Dendritic cell treated with granulocyte-macrophage colony-stimulating factor and Interleukin-4, amounts not matched to agents 40 ng/mL and 50 ng/mL, for 4 days (primary cell): ENCODE measurements at regions not wholly inside any gene's neighbourhood (a gene's known extent, or its start where the extent isn't known, plus 50 kb on each side); places are given as distances from the start of the nearest gene placed in this dataset.

ENCODE experiments used
- H3K27ac Mint-ChIP-seq: one replicate; pipeline ENCODE4 v1.8.0; 2022; ENCODE audit warnings: mild to moderate bottlenecking, mixed read lengths
- H3K27me3 Mint-ChIP-seq: one replicate; pipeline ENCODE4 v1.8.0; 2022; ENCODE audit warnings: mild to moderate bottlenecking, mixed read lengths
- H3K36me3 Mint-ChIP-seq: one replicate; pipeline ENCODE4 v1.8.0; 2022; ENCODE audit warnings: low read depth, mixed read lengths
- H3K4me1 Mint-ChIP-seq: one replicate; pipeline ENCODE4 v1.8.0; 2022; ENCODE audit warnings: low read depth, mixed read lengths
- H3K4me3 Mint-ChIP-seq: one replicate; pipeline ENCODE4 v1.8.0; 2022; ENCODE audit warnings: mild to moderate bottlenecking, moderate library complexity, mixed read lengths
- H3K9me3 Mint-ChIP-seq: one replicate; pipeline ENCODE4 v1.8.0; 2022; ENCODE audit warnings: mixed read lengths
- intact Hi-C: fragments of 100-400 bp; cut with micrococcal nuclease; formaldehyde crosslinking; loops from one replicate; pipeline ENCODE4 v1.15.0; 2022

GRCh38 chr12:16884056-16884455, 278.1 kb upstream of the LMO3 start:
- Mint-ChIP-seq H3K9me3 (peaks cover 19% of the 10 kb centered on the region), H3K36me3 (no peaks in the 10 kb centered on the region), H3K27me3 (peaks cover 1% of the 10 kb centered on the region), H3K4me3 (no peak overlapping the region), H3K4me1 (no peaks in the 10 kb centered on the region), H3K27ac (no peak overlapping the region)
- intact Hi-C loops = no loop called here

- Mint-ChIP-seq H3K36me3 (no peaks in the 10 kb centered on the region), H3K27me3 (peaks cover 1% of the 10 kb centered on the region), H3K9me3 (no peaks in the 10 kb centered on the region), H3K27ac (no peak overlapping the region), H3K4me1 (no peaks in the 10 kb centered on the region), H3K4me3 (no peak overlapping the region)
- intact Hi-C loops = no loop called here
Observed at GRCh38 chr12:16881986-16882570, 276.1 kb upstream of the LMO3 start.

- peaks cover 1% of the 10 kb centered on the region for H3K27me3 Mint-ChIP-seq
- no peak overlapping the region for H3K27ac Mint-ChIP-seq
- peaks cover 4% of the 10 kb centered on the region for H3K9me3 Mint-ChIP-seq
- H3K4me1 Mint-ChIP-seq = no peaks in the 10 kb centered on the region
- H3K4me3 Mint-ChIP-seq = no peak overlapping the region
- no peaks in the 10 kb centered on the region for H3K36me3 Mint-ChIP-seq
- intact Hi-C loops = no loop called here
Observed at GRCh38 chr12:16880864-16881285, 274.9 kb upstream of the LMO3 start.

GRCh38 chr12:16870845-16871244, 264.9 kb upstream of the LMO3 start:
- no peaks in the 10 kb centered on the region for H3K4me1 Mint-ChIP-seq
- no peaks in the 10 kb centered on the region for H3K36me3 Mint-ChIP-seq
- no peak overlapping the region for H3K4me3 Mint-ChIP-seq
- no peak overlapping the region for H3K27ac Mint-ChIP-seq
- no peaks in the 10 kb centered on the region for H3K27me3 Mint-ChIP-seq
- intact Hi-C loops = no loop called here
- H3K9me3 Mint-ChIP-seq = peaks cover 12% of the 10 kb centered on the region

- Mint-ChIP-seq H3K36me3 (no peaks in the 10 kb centered on the region), H3K27me3 (no peaks in the 10 kb centered on the region), H3K27ac (no peak overlapping the region), H3K4me3 (no peak overlapping the region), H3K9me3 (no peaks in the 10 kb centered on the region), H3K4me1 (no peaks in the 10 kb centered on the region)
- intact Hi-C loops = no loop called here
Observed at GRCh38 chr12:16863742-16864141, 257.8 kb upstream of the LMO3 start.

- no peaks in the 10 kb centered on the region for H3K9me3 Mint-ChIP-seq
- no peak overlapping the region for H3K4me3 Mint-ChIP-seq
- no peaks in the 10 kb centered on the region for H3K36me3 Mint-ChIP-seq
- H3K27ac Mint-ChIP-seq = no peak overlapping the region
- intact Hi-C loops = no loop called here
- H3K4me1 Mint-ChIP-seq = no peaks in the 10 kb centered on the region
- H3K27me3 Mint-ChIP-seq = no peaks in the 10 kb centered on the region
Observed at GRCh38 chr12:16857456-16857923, 251.5 kb upstream of the LMO3 start.

GRCh38 chr12:16854465-16854864, 248.5 kb upstream of the LMO3 start:
- H3K9me3 Mint-ChIP-seq = no peaks in the 10 kb centered on the region
- H3K36me3 Mint-ChIP-seq = no peaks in the 10 kb centered on the region
- intact Hi-C loops = no loop called here
- H3K27me3 Mint-ChIP-seq = no peaks in the 10 kb centered on the region
- no peak overlapping the region for H3K4me3 Mint-ChIP-seq
- no peak overlapping the region for H3K27ac Mint-ChIP-seq
- no peaks in the 10 kb centered on the region for H3K4me1 Mint-ChIP-seq

GRCh38 chr12:16849473-16849872, 243.5 kb upstream of the LMO3 start:
- no peaks in the 10 kb centered on the region for H3K4me1 Mint-ChIP-seq
- H3K36me3 Mint-ChIP-seq = no peaks in the 10 kb centered on the region
- H3K4me3 Mint-ChIP-seq = no peak overlapping the region
- H3K27me3 Mint-ChIP-seq = no peaks in the 10 kb centered on the region
- intact Hi-C loops = no loop called here
- no peaks in the 10 kb centered on the region for H3K9me3 Mint-ChIP-seq
- no peak overlapping the region for H3K27ac Mint-ChIP-seq

- H3K27me3 Mint-ChIP-seq = no peaks in the 10 kb centered on the region
- H3K36me3 Mint-ChIP-seq = no peaks in the 10 kb centered on the region
- H3K27ac Mint-ChIP-seq = no peak overlapping the region
- no peaks in the 10 kb centered on the region for H3K9me3 Mint-ChIP-seq
- H3K4me1 Mint-ChIP-seq = no peaks in the 10 kb centered on the region
- H3K4me3 Mint-ChIP-seq = no peak overlapping the region
- intact Hi-C loops = no loop called here
Observed at GRCh38 chr12:16844875-16845274, 238.9 kb upstream of the LMO3 start.

- H3K4me3 Mint-ChIP-seq = no peak overlapping the region
- no peaks in the 10 kb centered on the region for H3K4me1 Mint-ChIP-seq
- H3K27ac Mint-ChIP-seq = no peak overlapping the region
- peaks cover 12% of the 10 kb centered on the region for H3K9me3 Mint-ChIP-seq
- no peaks in the 10 kb centered on the region for H3K36me3 Mint-ChIP-seq
- no peaks in the 10 kb centered on the region for H3K27me3 Mint-ChIP-seq
- intact Hi-C loops = no loop called here
Observed at GRCh38 chr12:16833376-16834015, 227.5 kb upstream of the LMO3 start.

GRCh38 chr12:16828891-16829290, 222.9 kb upstream of the LMO3 start:
- Mint-ChIP-seq H3K4me1 (no peaks in the 10 kb centered on the region), H3K9me3 (peaks cover 17% of the 10 kb centered on the region), H3K27ac (no peak overlapping the region), H3K27me3 (no peaks in the 10 kb centered on the region), H3K4me3 (no peak overlapping the region), H3K36me3 (no peaks in the 10 kb centered on the region)
- intact Hi-C loops = no loop called here

- Mint-ChIP-seq H3K36me3 (no peaks in the 10 kb centered on the region), H3K4me1 (no peaks in the 10 kb centered on the region), H3K9me3 (peaks cover 52% of the 10 kb centered on the region), H3K27me3 (no peaks in the 10 kb centered on the region), H3K27ac (no peak overlapping the region), H3K4me3 (no peak overlapping the region)
- intact Hi-C loops = no loop called here
Observed at GRCh38 chr12:16807731-16808130, 201.8 kb upstream of the LMO3 start.

- Mint-ChIP-seq H3K4me3 (no peak overlapping the region), H3K27me3 (no peaks in the 10 kb centered on the region), H3K36me3 (no peaks in the 10 kb centered on the region), H3K27ac (no peak overlapping the region), H3K9me3 (peaks cover 29% of the 10 kb centered on the region), H3K4me1 (no peaks in the 10 kb centered on the region)
- intact Hi-C loops = no loop called here
Observed at GRCh38 chr12:16796168-16796567, 190.2 kb upstream of the LMO3 start.

- Mint-ChIP-seq H3K4me1 (no peaks in the 10 kb centered on the region), H3K27ac (no peak overlapping the region), H3K4me3 (no peak overlapping the region), H3K27me3 (no peaks in the 10 kb centered on the region), H3K36me3 (no peaks in the 10 kb centered on the region), H3K9me3 (peaks cover 22% of the 10 kb centered on the region)
- intact Hi-C loops = no loop called here
Observed at GRCh38 chr12:16789204-16789790, 183.3 kb upstream of the LMO3 start.
